Ureter (tissue), 1 donor: ENCODE measurements at regions not wholly inside any gene's neighbourhood (a gene's known extent, or its start where the extent isn't known, plus 50 kb on each side); places are given as distances from the start of the nearest gene placed in this dataset.
"Not testable (repeated sequence)": the region's sequence is repeated elsewhere in the genome, so short reads cannot be mapped to it uniquely, and the experiment has no call there.

Experiments
- DNase-seq: peaks from one replicate; pipeline ENCODE4 v3.0.0-alpha.2; 2020; ENCODE audit warnings: low spot score
- donor health status: DM: yes; HTN: yes; CAD: no.

DNA sequence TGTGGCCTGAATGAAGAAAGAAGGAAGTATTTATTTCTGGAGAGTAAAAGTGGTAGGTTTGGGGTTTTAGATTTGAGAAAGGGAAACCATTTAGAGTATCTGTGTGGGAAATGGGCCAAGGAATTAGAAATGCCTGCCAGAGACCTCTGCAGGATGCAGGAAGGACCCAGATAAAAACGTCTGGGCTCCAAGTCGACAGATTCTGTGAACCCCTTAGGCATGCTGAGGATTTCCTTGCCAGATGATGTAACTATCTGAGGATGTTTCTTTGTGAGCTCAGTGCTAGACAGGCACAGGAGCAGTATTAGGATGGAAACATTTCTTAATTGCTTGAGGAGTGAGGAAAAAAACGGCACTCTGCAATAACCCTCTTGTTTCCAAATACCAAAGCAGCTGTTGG lies 251.8 kb upstream of the DMRT1 start:
- no peak for DNase-seq

- peak; percentile 63 for DNase-seq
Measured at GRCh38 chr9:591292-591691, 250.2 kb upstream of the DMRT1 start.

DNA sequence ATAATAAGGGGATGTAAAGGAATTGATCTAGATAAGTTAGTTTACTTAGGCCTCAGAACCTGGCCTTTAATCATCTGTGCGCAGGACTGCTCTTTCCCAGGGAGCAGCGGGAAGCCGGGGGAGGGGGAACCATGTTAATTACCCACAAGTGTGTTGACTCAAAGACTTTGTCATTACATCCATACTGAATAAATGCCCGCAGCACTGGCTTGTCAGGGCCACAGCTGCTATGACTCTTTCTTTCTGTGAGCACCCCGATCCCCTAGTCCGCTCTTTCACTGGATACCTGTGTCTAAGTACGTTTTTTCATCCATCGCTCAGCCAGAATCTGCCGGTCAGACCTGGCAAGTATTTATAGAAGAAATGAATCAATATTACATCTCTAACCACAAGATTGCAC lies 249.3 kb upstream of the DMRT1 start:
- DNase-seq = no peak

DNA sequence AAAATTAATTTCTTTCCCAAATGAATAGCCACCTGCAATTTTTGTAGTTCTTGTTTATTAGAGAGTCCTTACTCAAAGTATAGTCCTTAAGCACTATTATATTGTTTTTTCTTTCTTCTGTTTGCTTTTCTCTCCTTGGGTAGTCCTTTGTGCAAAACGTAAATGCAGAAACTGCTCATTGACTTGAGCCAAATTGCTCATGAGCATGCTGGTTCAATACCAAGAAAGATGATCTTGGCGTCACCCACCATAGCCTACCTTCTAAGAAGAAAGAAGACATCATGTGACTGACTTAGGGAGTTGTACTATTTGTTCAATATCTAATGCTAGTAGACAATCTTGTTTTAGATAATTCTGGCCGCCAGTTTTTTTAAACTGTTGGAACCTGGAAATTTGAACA lies 248.8 kb upstream of the DMRT1 start:
- DNase-seq = no peak

DNA sequence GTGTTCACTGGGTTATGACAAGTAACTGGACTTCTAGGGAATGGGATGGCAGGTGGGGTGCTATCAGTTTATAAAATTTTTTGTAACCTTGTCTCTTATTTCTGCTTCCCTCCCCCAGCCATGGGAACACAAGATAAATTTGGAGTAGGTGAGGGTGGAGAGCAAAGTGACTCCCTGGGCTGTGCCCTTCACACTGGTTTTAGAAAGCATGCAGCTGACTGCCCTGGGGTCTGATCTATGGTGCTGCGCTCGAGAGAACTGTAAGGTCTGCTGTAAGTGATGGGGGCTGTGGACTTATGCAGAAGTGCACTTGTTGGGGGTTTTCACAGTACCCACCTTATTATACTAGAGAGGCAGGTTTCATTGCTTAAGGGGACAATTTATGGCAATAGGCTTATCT lies 247.7 kb upstream of the DMRT1 start:
- no peak for DNase-seq

- no peak for DNase-seq
Measured at GRCh38 chr9:596703-597102, 244.8 kb upstream of the DMRT1 start.

GRCh38 chr9:600006-600405 lies 241.5 kb upstream of the DMRT1 start:
- DNase-seq = no peak

GRCh38 chr9:602716-603115 lies 238.8 kb upstream of the DMRT1 start:
- no peak for DNase-seq

GRCh38 chr9:603126-603525 lies 238.4 kb upstream of the DMRT1 start:
- DNase-seq = no peak

GRCh38 chr9:607417-607816 lies 234.1 kb upstream of the DMRT1 start:
- DNase-seq = peak; percentile 73

DNA sequence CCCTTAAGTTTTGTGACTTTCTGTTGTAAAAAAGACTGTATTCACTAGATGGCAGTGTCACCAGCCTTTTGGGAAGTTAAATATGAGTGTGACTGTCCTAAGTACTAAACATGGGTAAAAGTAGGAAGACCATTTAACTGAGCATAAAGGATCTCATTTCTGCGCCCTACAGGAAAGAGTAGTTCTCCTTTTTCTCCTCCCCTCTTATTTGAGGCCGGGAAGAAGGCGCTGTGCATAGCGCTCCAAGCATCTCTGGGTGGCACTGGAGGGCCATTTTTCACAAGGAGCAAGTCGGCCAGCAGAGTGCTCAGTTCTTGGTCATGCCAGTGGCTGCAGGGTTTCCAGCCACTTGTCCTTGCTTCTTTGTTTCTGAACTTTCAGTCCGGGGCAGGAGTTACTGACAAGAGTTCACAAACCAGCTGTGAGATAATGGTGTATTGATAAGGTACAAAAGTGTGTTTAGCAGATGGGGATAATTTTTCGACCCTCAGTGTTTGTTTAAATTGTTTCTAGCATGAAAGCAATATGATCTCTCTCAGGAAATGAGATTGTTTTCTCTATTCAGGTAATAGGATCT lies 227.6 kb upstream of the DMRT1 start:
- DNase-seq = peak; percentile 83

GRCh38 chr9:614431-614830 lies 227.1 kb upstream of the DMRT1 start:
- DNase-seq = no peak

DNA sequence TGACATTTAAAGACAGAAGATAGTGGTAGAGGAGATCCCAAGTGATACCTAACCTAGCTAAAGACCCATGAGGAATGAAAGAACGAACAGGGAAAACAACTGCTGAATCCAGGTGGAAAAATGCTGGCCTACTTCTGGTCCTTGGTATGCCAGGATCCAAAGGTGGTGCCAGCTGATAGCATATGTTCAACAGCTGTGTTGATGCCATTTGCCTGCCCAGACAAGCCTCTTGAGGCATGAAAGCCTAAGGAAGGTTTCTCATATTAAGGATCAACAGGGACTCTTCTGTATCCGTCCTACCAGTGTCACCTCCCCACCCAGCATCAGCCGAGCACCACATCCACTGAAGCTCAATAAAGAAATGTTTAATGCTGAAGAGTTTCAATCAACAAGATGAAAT lies 225.7 kb upstream of the DMRT1 start:
- no peak for DNase-seq

- no peak for DNase-seq
Measured at GRCh38 chr9:616694-617093, 224.8 kb upstream of the DMRT1 start.

DNA sequence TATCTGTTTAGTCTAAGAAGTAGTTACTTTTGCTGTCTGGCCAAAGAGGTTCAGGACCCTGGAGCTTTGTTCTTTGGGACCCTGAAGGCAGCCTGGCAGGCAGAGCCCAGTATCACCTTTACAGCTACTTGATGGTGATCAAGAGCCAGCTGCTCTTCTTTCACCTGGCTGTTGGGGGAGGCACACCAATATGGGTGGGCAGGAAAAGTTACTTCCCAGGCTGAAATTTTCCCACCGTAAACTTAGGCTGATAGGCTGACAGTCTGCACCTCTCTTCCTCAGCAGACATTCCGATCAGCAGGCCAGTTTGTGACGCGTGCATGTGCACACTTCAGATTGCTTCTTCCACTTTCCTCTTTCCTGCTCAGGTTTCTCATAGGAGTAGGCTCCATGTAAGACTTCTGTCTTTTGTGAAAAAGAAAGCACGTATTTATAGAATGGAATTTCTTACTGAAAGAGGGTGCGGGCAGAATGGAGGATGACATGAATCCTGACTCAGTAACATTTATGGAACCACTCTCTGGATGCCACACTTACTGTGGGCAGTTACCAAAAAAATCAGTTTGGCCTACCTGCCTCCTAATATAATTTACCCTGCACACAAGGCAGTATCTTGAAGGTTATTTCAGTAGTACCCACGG lies 223.9 kb upstream of the DMRT1 start:
- DNase-seq = no peak

DNA sequence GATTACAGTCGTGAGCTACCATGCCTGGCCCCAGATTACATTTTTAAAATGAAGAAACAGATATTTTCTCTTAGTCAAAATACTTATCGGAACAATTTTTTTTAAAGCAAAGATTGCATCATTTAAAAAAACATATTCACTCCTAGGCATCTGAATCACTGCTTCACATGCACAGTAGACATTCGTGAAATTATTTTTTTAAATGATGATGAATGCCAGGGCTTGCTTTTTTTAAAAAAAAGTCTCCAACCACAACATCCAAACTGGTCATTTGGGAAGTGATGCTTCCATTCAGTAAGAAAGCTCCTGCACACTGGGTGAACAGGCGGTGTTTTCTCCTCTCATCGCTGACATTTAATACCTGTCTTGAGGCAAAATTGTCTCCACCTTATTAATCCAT lies 223.0 kb upstream of the DMRT1 start:
- no peak for DNase-seq

DNA sequence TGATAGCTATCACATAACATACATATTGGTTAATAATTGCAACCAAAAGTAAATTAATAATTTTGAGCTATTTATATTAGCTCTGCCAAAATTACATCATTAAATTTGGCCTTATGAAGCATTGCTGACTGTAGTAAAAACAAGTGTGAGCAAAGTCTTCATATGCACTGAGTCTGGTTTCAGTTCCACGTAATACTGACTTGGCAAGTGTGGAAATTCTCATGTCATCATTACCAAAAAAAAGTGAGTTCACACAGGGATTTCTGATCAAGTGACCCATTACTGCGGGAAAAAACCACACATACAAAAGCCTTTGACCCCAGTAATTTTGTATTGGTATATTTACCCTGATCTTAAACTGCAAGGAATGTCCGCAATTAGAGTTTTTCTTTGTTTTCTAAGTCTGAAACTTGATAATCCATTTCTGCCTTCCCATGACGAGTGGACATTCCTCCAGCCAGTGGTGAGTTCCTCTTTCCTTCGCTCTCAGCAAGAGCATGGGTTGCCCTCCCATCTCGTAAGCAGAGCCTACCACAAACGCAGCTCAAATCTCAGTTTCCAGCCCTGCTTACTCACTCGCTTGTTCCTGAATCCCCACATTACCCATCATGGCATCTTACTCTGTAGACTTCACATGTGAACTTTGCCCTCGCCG lies 220.2 kb upstream of the DMRT1 start:
- no peak for DNase-seq

- no peak for DNase-seq
Measured at GRCh38 chr9:624935-625500, 216.5 kb upstream of the DMRT1 start.

GRCh38 chr9:625613-626012 lies 215.9 kb upstream of the DMRT1 start:
- DNase-seq = no peak

GRCh38 chr9:626114-626513 lies 215.4 kb upstream of the DMRT1 start:
- DNase-seq = not testable (repeated sequence)

GRCh38 chr9:626596-626995 lies 214.9 kb upstream of the DMRT1 start:
- DNase-seq = no peak

DNA sequence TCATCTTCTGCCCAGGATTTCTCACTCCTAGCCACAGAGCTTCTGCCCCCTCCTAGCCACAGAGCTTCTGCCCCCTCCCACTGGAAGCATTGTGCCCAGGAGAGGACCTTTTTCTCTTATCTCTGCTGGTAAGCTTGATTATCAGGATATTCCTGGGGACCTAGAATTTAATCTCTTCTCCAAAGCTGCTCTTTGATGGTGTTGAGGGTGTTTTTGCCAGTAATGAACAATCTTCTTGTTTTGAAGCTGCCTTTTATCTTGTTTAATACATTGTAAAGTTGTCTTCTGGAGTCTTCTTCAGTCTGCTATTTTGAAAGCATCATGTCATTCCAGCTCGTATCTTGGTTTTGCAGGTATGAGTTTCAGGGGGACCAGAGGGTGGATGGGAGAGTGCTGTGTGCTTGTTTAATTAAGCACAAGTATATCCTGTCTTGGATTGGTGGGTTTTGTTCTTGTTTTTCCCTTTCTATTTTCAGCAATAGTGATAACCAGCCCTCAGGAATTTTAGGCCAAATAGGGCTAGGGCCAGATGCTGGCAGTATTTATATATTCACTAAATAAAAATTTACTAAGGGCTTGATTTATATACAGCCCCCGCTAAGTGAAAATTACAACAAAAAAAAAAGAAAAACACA lies 214.0 kb upstream of the DMRT1 start:
- no peak for DNase-seq

- no peak for DNase-seq
Measured at GRCh38 chr9:629146-629545, 212.4 kb upstream of the DMRT1 start.
